ENCODE measurements at regions not wholly inside any gene's neighbourhood (a gene's known extent, or its start where the extent isn't known, plus 50 kb on each side); places are given as distances from the start of the nearest gene placed in this dataset.

DNA sequence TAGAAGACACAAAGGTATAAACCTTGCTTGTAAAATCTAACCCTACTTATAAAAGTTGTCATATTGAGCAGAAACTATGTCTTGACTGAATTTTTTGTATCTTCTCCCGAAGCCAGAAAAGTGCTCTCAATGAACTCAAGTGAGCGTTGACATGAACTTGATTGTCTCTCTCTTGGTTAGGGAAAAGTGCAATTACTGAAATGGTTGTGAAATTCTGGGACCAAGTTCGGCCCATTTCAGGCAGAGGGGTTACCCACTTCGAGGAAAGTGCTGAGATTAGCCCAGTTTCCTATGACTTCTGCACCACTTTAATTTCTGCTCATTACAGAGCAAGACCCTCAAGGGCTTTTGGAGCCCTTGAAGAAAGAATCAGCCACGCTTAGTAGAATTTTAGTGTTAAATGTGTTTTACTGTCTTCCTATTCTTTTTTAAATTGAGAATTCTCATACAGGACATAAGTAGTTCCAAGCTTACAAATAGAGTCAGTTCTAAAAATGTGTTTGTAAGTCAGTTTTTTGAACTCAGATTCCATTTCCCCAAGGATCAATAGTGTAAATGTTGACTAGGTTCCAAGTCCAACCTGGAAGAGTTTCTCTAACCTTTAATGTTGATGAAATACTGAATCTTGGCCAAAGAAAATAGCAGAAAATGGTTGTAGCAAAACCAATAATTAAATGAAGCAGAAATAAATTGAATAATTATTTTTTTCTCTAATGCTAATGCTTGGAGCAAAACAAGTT lies 125.7 kb upstream of the ACSL4 start:
- DNase-seq, result no peak
- in situ Hi-C loops (cut with MboI; ENCODE audit: low pct_ligation_motif_present in 1 of 4, low pct_unique_long_range_greater_than_20kb in 1 of 4, low sequenced_read_pairs in 3 of 4), result loop anchor here (10.0 to 25.0 kb wide), 3 partner anchors 144 to 371 kb away; partner anchors contain the start of gene GUCY2F (in 1 of the 4)
- intact Hi-C loops (cut with DNase I; ENCODE audit: low total_unique reads), result no loop called here
- TF ChIP-seq POLR2AphosphoS5 (IDR thresholded peaks at IDR 0.05) (no peak), EP300 (IDR thresholded peaks at IDR 0.05; ENCODE audit: low read depth) (no peak), POLR2A (IDR thresholded peaks at IDR 0.05) (no peak)
- TF ChIP-seq, protein P1, sequence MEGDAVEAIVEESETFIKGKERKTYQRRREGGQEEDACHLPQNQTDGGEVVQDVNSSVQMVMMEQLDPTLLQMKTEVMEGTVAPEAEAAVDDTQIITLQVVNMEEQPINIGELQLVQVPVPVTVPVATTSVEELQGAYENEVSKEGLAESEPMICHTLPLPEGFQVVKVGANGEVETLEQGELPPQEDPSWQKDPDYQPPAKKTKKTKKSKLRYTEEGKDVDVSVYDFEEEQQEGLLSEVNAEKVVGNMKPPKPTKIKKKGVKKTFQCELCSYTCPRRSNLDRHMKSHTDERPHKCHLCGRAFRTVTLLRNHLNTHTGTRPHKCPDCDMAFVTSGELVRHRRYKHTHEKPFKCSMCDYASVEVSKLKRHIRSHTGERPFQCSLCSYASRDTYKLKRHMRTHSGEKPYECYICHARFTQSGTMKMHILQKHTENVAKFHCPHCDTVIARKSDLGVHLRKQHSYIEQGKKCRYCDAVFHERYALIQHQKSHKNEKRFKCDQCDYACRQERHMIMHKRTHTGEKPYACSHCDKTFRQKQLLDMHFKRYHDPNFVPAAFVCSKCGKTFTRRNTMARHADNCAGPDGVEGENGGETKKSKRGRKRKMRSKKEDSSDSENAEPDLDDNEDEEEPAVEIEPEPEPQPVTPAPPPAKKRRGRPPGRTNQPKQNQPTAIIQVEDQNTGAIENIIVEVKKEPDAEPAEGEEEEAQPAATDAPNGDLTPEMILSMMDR (IDR thresholded peaks at IDR 0.05), result no peak
- no peaks in the 10 kb centered on the region for H3K9me3 ChIP-seq
- no peaks in the 10 kb centered on the region for H3K4me1 ChIP-seq
- 77 to 100% methylated on average over 1 to 5 of the region's 5 CpGs for WGBS, 2 donors (ENCODE audit: low coverage in 1 of 2)
- no peak overlapping the region for H3K4me3 ChIP-seq
- no peaks in the 10 kb centered on the region for H3K27me3 ChIP-seq
- H3K27ac ChIP-seq, result no peak overlapping the region
- no peaks in the 10 kb centered on the region for H3K36me3 ChIP-seq

DNA sequence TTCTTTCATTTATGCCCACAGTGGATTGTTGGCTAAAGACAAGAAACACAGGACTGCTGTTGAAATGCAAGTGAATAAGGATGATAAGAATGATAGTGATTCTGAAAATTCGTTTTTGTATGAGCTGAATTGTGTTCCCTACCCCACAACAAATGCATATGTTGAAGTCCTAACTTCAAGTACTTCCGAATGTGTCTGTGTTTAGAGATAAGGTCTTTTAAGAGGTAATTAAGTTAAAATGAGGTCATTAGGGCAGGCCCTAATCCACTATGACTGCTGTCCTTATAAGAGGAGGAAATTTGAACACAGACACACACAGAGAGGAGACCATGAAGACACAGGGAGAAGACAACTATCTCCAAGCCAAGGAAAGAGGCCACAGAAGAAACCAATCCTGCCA lies 126.6 kb upstream of the ACSL4 start:
- H3K4me1 ChIP-seq, result no peaks in the 10 kb centered on the region
- H3K4me3 ChIP-seq, result no peak overlapping the region
- 55% methylated on average over 2 of the region's 2 CpGs; no CpG with 5 or more reads in 1 of the 2 donors for WGBS, 2 donors (ENCODE audit: low coverage in 1 of 2)
- H3K36me3 ChIP-seq, result no peaks in the 10 kb centered on the region
- no peaks in the 10 kb centered on the region for H3K27me3 ChIP-seq
- intact Hi-C loops (cut with DNase I; ENCODE audit: low total_unique reads), result no loop called here
- DNase-seq, result no peak
- no peaks in the 10 kb centered on the region for H3K9me3 ChIP-seq
- in situ Hi-C loops (cut with MboI; ENCODE audit: low pct_ligation_motif_present in 1 of 4, low pct_unique_long_range_greater_than_20kb in 1 of 4, low sequenced_read_pairs in 3 of 4), result loop anchor here (10.0 to 25.0 kb wide), 3 partner anchors 145 to 372 kb away; partner anchors contain the start of gene GUCY2F (in 1 of the 4)
- H3K27ac ChIP-seq, result no peak overlapping the region
- TF ChIP-seq EP300 (IDR thresholded peaks at IDR 0.05; ENCODE audit: low read depth), result no peak
- TF ChIP-seq, protein P1 (IDR thresholded peaks at IDR 0.05), result no peak
- no peak for TF ChIP-seq POLR2AphosphoS5 (IDR thresholded peaks at IDR 0.05)
- no peak for TF ChIP-seq POLR2A (IDR thresholded peaks at IDR 0.05)

DNA sequence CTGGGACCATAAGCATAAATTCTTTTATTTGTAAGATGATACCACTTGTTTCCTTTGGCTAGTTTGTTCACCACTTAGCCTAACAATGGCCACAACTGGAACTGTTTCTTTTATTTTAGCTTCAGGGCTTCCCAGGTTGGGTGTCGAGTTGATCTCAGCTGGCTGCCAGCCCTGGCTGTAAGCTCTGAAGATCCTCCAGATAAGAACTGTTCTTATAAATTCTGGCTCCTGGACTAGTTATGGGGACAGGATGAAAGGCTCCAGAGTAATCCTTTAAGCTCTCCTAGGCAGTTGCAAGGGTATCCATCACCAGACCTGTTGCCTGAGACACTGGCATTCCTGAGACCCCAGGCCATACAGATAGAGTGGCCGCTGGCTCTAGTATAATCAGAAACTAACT lies 129.4 kb upstream of the ACSL4 start:
- no peak overlapping the region for H3K27ac ChIP-seq
- H3K9me3 ChIP-seq, result no peaks in the 10 kb centered on the region
- in situ Hi-C loops (cut with MboI; ENCODE audit: low pct_ligation_motif_present in 1 of 4, low pct_unique_long_range_greater_than_20kb in 1 of 4, low sequenced_read_pairs in 3 of 4), result loop anchor here in 3 of 4 donors (25.0 kb wide), 2 partner anchors 150 to 375 kb away; partner anchors contain the start of gene GUCY2F (in 1 of the 3)
- intact Hi-C loops (cut with DNase I; ENCODE audit: low total_unique reads), result no loop called here
- 79% methylated on average over 2 of the region's 2 CpGs; no CpG with 5 or more reads in 1 of the 2 donors for WGBS, 2 donors (ENCODE audit: low coverage in 1 of 2)
- no peak overlapping the region for H3K4me3 ChIP-seq
- no peaks in the 10 kb centered on the region for H3K4me1 ChIP-seq
- DNase-seq, result no peak
- no peaks in the 10 kb centered on the region for H3K27me3 ChIP-seq
- TF ChIP-seq, protein P1 (IDR thresholded peaks at IDR 0.05), result no peak
- TF ChIP-seq POLR2AphosphoS5 (IDR thresholded peaks at IDR 0.05) (no peak), EP300 (IDR thresholded peaks at IDR 0.05; ENCODE audit: low read depth) (no peak), POLR2A (IDR thresholded peaks at IDR 0.05) (no peak)
- H3K36me3 ChIP-seq, result no peaks in the 10 kb centered on the region

DNA sequence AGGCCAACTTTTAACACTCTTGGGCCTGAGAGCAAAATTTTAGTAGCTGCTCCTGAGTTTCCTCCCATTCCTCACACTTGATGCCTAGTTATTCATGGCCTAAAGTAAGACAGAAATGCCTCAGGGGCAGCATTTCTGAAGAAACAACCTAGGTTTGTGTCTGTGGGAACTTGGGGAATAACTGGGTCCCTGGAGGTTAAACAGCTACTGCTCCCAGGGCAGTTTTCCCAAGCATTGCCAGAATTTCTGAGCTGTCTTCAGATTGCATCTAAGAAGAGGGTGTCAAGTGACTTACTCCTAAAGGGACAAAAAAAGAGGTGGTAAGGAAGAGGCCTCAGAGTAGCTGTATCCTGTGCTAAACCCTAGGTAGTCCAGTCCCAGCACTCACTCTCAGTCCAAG lies 130.8 kb upstream of the ACSL4 start:
- TF ChIP-seq POLR2AphosphoS5 (IDR thresholded peaks at IDR 0.05) (no peak), EP300 (IDR thresholded peaks at IDR 0.05; ENCODE audit: low read depth) (no peak), POLR2A (IDR thresholded peaks at IDR 0.05) (no peak)
- TF ChIP-seq, protein P1 (IDR thresholded peaks at IDR 0.05), result no peak
- Histone ChIP-seq H3K9me3 (no peaks in the 10 kb centered on the region), H3K4me1 (no peaks in the 10 kb centered on the region), H3K4me3 (no peak overlapping the region), H3K27me3 (no peaks in the 10 kb centered on the region), H3K27ac (no peak overlapping the region), H3K36me3 (no peaks in the 10 kb centered on the region)
- in situ Hi-C loops (cut with MboI; ENCODE audit: low pct_ligation_motif_present in 1 of 4, low pct_unique_long_range_greater_than_20kb in 1 of 4, low sequenced_read_pairs in 3 of 4), result loop anchor here in 3 of 4 donors (25.0 kb wide), 2 partner anchors 152 to 377 kb away; partner anchors contain the start of gene GUCY2F (in 1 of the 3)
- no peak for DNase-seq
- intact Hi-C loops (cut with DNase I; ENCODE audit: low total_unique reads), result no loop called here
